ENCODE measurements at regions not wholly inside any gene's neighbourhood (a gene's known extent, or its start where the extent isn't known, plus 50 kb on each side); places are given as distances from the start of the nearest gene placed in this dataset.

DNA sequence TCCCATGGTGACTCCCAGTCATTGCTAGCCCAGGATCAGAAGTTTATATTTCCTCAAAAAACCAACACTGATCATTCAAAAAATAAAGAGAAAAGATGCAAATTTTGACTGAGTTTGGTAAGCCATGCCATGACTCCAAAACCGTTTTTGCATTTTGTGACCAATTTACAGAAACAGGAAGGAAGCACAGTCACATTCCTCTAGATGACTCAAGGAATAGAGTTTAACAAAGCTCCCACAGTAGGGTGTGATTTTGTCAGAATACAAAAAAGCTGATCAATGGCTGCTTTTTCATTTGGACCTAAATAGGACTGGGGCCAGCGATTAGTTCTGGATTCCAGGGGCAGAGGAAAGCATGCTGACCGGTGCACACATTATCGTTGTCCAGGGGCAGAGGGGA is 179.4 kb upstream of the AFDN start:
- TF ChIP-seq GATA2 (IDR thresholded peaks at IDR 0.05; ENCODE audit: low read depth, low read length) (no peak), GATA3 (IDR thresholded peaks at IDR 0.05; ENCODE audit: low read depth, low read length) (no peak)
